Osteoblast (primary cell): ENCODE measurements at regions not wholly inside any gene's neighbourhood (a gene's known extent, or its start where the extent isn't known, plus 50 kb on each side); places are given as distances from the start of the nearest gene placed in this dataset.
A peak's percentile ranks its signal among the peaks of the same experiment; 100 is the strongest.

ENCODE experiments used
- DNase-seq: peaks from one replicate; pipeline ENCODE4 v3.0.0; 2011; ENCODE audit warnings: low spot score, mixed read lengths; ENCODE audit not compliant: insufficient read length; ENCODE audit errors: missing footprints
- H2AFZ ChIP-seq: 2 replicates; pipeline ENCODE4 v1.6.0; 2011; ENCODE audit warnings: mild to moderate bottlenecking, low read length
- H3K27ac ChIP-seq: 2 replicates; pipeline ENCODE4 v1.5.1; 2011; ENCODE audit warnings: mild to moderate bottlenecking, low read depth, low read length, moderate library complexity
- H3K27me3 ChIP-seq: 2 replicates; pipeline ENCODE4 v1.6.0; 2012; ENCODE audit warnings: mild to moderate bottlenecking, control low read depth, inconsistent platforms, low read length, moderate library complexity; ENCODE audit not compliant: insufficient read depth
- H3K36me3 ChIP-seq: 2 replicates; pipeline ENCODE4 v1.5.1; 2011; ENCODE audit warnings: mild to moderate bottlenecking, low read length, control low read depth, moderate library complexity; ENCODE audit not compliant: insufficient read depth
- H3K4me1 ChIP-seq: 2 replicates; pipeline ENCODE4 v1.5.1; 2011; ENCODE audit warnings: mild to moderate bottlenecking, low read length, control low read depth, moderate library complexity; ENCODE audit not compliant: insufficient read depth
- H3K4me2 ChIP-seq: 2 replicates; pipeline ENCODE4 v1.6.0; 2011; ENCODE audit warnings: mild to moderate bottlenecking, low read length; ENCODE audit not compliant: insufficient read depth
- H3K4me3 ChIP-seq: fragments of 200-600 bp; sonication (generic); 3 replicates; pipeline ENCODE4 v1.5.1; 2012; ENCODE audit warnings: mild to moderate bottlenecking, low read length, inconsistent platforms; ENCODE audit not compliant: insufficient read depth
- H3K79me2 ChIP-seq: 2 replicates; pipeline ENCODE4 v1.6.0; 2012; ENCODE audit warnings: mild to moderate bottlenecking, low read length, control low read depth, inconsistent platforms; ENCODE audit not compliant: insufficient read depth
- H3K9me3 ChIP-seq: 2 replicates; pipeline ENCODE4 v1.5.1; 2011; ENCODE audit warnings: low read depth, low read length, control low read depth
- H4K20me1 ChIP-seq: 2 replicates; pipeline ENCODE4 v1.6.0; 2012; ENCODE audit warnings: mild to moderate bottlenecking, low read length, control low read depth; ENCODE audit not compliant: insufficient read depth
- CTCF ChIP-seq: IDR thresholded peaks from 2 replicates; pipeline ENCODE4 v1.5.1; 2011; ENCODE audit warnings: mild to moderate bottlenecking, low read depth, low read length, moderate library complexity; ENCODE audit errors: extremely low read depth

- no peak overlapping the region for H3K4me3 ChIP-seq
- no peak overlapping the region for H3K4me2 ChIP-seq
- no peaks in the 10 kb centered on the region for H3K27me3 ChIP-seq
- H3K9me3 ChIP-seq: no peaks in the 10 kb centered on the region
- TF ChIP-seq CTCF: no peak
- H3K4me1 ChIP-seq: peaks cover 14% of the 10 kb centered on the region
- no peaks in the 10 kb centered on the region for H3K36me3 ChIP-seq
- no peaks in the 10 kb centered on the region for H3K79me2 ChIP-seq
- no peak for DNase-seq
- no peak overlapping the region for H2AFZ ChIP-seq
- no peak overlapping the region for H3K27ac ChIP-seq
- no peaks in the 10 kb centered on the region for H4K20me1 ChIP-seq
Measured at GRCh38 chr18:42179542-42180121, 224.6 kb downstream of the PIK3C3 start.

DNA sequence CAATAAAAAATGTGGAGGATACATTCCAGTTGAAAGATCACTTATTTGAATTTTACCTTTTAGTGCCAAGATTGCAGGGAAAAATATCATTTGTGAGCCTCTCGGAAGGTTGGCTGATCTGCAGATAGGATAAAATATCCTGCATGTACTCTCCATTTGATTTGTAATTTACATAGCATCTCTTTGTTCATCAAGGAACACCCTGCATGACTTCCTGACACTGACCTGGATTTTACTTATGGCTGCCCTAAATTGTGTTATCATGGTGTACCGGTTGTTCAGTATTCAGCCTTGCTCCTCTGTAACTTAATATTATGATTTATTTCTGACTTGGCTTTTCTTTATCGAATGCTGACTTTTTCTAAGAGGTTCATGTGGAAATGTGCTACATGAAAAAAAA, 226.4 kb downstream of the PIK3C3 start:
- H3K27ac ChIP-seq: no peak overlapping the region
- no peak overlapping the region for H3K4me2 ChIP-seq
- no peak overlapping the region for H2AFZ ChIP-seq
- no peaks in the 10 kb centered on the region for H3K9me3 ChIP-seq
- no peaks in the 10 kb centered on the region for H3K36me3 ChIP-seq
- no peaks in the 10 kb centered on the region for H3K79me2 ChIP-seq
- H3K4me3 ChIP-seq: no peak overlapping the region
- peaks cover 14% of the 10 kb centered on the region for H3K4me1 ChIP-seq
- DNase-seq: no peak
- TF ChIP-seq CTCF: no peak
- H3K27me3 ChIP-seq: no peaks in the 10 kb centered on the region
- H4K20me1 ChIP-seq: no peaks in the 10 kb centered on the region

DNA sequence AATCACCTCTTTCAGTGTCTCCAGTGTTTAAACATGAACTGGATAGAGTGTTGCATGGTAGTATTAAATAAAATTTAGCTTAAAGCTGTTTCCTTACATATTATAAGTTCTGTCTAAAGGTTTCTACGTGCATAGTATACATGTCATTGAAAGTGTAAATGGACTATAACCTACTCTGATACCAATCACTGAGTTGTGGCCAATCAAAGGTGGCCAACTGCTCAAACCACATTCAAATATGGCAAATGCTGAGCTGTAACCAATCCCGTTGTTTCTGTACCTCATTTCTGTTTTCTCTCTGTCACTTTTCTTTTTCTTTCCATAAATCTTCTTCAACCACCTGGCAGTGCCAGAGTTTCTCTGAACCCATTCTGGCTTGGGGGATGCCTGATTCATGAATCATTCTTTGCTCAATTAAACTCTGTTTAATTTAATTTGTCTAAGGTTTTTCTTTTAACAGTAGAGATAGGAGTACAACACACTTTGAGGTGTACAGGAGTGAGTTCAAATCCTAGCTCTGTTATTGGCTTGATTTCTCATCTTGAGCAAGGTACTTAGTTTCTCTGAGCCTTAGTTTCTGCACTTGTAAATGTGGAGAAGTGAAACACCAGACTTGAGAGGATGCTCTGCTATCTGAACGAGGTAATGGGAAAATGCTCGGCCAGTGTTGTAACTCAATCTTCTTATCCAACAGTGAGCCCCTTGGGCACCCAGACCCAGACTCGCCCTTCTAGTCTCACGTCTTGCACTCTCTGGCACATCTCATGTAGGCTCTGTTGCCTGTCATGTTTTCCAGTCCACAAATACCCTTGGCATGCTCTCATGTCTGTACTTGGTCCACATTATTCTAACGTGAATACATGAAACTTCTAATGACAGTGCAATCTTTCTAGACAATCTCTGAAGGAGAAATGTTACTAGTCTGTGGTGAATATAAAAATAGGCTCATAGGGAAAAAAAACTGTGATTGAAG, 228.0 kb downstream of the PIK3C3 start:
- Histone ChIP-seq H3K4me1 (peaks cover 14% of the 10 kb centered on the region), H3K9me3 (no peaks in the 10 kb centered on the region), H3K27me3 (no peaks in the 10 kb centered on the region), H3K79me2 (no peaks in the 10 kb centered on the region), H4K20me1 (no peaks in the 10 kb centered on the region), H2AFZ (no peak overlapping the region), H3K4me2 (no peak overlapping the region), H3K27ac (no peak overlapping the region), H3K36me3 (no peaks in the 10 kb centered on the region), H3K4me3 (no peak overlapping the region)
- no peak for DNase-seq
- TF ChIP-seq CTCF: no peak

- Histone ChIP-seq H3K27me3 (no peaks in the 10 kb centered on the region), H4K20me1 (no peaks in the 10 kb centered on the region), H2AFZ (no peak overlapping the region), H3K36me3 (no peaks in the 10 kb centered on the region), H3K79me2 (no peaks in the 10 kb centered on the region), H3K27ac (no peak overlapping the region), H3K4me2 (no peak overlapping the region), H3K9me3 (no peaks in the 10 kb centered on the region), H3K4me1 (peaks cover 14% of the 10 kb centered on the region), H3K4me3 (no peak overlapping the region)
- no peak for TF ChIP-seq CTCF
- DNase-seq: peak; percentile 68
Measured at GRCh38 chr18:42183746-42184145, 228.7 kb downstream of the PIK3C3 start.
